Loucy (cell line): ENCODE measurements at regions not wholly inside any gene's neighbourhood (a gene's known extent, or its start where the extent isn't known, plus 50 kb on each side); places are given as distances from the start of the nearest gene placed in this dataset.

Source experiments
- H2AFZ ChIP-seq: fragments of 200-600 bp; sonication (generic); 2 replicates; pipeline ENCODE4 v1.6.0; 2016; ENCODE audit warnings: antibody characterized with exemption, mild to moderate bottlenecking, low read length, moderate library complexity
- H3F3A ChIP-seq: fragments of 200-600 bp; 2 replicates; pipeline ENCODE4 v1.6.0; 2016; ENCODE audit warnings: antibody characterized with exemption, low read depth, mild to moderate bottlenecking
- H3K27me3 ChIP-seq: fragments of 200-600 bp; sonication (generic); 2 replicates; pipeline ENCODE4 v1.6.1; 2014; ENCODE audit warnings: low read length, mild to moderate bottlenecking; ENCODE audit not compliant: insufficient read depth, poor library complexity, severe bottlenecking
- H3K36me3 ChIP-seq: fragments of 200-600 bp; sonication (generic); 2 replicates; pipeline ENCODE4 v1.6.1; 2016; ENCODE audit warnings: low read length; ENCODE audit not compliant: insufficient read depth
- H3K4me1 ChIP-seq: fragments of 200-600 bp; sonication (generic); 2 replicates; pipeline ENCODE4 v1.5.1; 2014; ENCODE audit warnings: low read length, mild to moderate bottlenecking; ENCODE audit not compliant: insufficient read depth, poor library complexity, severe bottlenecking
- H3K4me2 ChIP-seq: fragments of 200-600 bp; sonication (generic); 2 replicates; pipeline ENCODE4 v1.6.0; 2014; ENCODE audit warnings: antibody characterized with exemption, low read length, low read depth, mild to moderate bottlenecking; ENCODE audit not compliant: poor library complexity, severe bottlenecking
- H3K4me3 ChIP-seq: fragments of 200-600 bp; sonication (generic); 2 replicates; pipeline ENCODE4 v1.5.1; 2014; ENCODE audit warnings: low read length, mild to moderate bottlenecking, mixed read lengths; ENCODE audit not compliant: poor library complexity, severe bottlenecking
- H3K79me2 ChIP-seq: fragments of 200-600 bp; sonication (generic); 2 replicates; pipeline ENCODE4 v1.6.1; 2014; ENCODE audit warnings: low read length; ENCODE audit not compliant: insufficient read depth
- H3K9ac ChIP-seq: fragments of 200-600 bp; sonication (generic); 2 replicates; pipeline ENCODE4 v1.6.0; 2014; ENCODE audit warnings: mild to moderate bottlenecking, low read depth, low read length, moderate library complexity; ENCODE audit not compliant: poor library complexity, severe bottlenecking
- H3K9me2 ChIP-seq: fragments of 200-600 bp; sonication (generic); replicated peaks from 2 replicates; pipeline ENCODE4 v1.6.1; 2016; ENCODE audit warnings: low read depth, low read length, mixed read lengths
- H3K9me3 ChIP-seq: fragments of 200-600 bp; sonication (generic); 2 replicates; pipeline ENCODE4 v1.6.1; 2014; ENCODE audit warnings: mild to moderate bottlenecking, antibody characterized with exemption, low read length, low read depth; ENCODE audit not compliant: insufficient read depth
- H4K20me1 ChIP-seq: fragments of 200-600 bp; sonication (generic); 2 replicates; pipeline ENCODE4 v1.6.0; 2014; ENCODE audit warnings: antibody characterized with exemption, low read length, mild to moderate bottlenecking; ENCODE audit not compliant: insufficient read depth, poor library complexity, severe bottlenecking
- EZH2phosphoT487 ChIP-seq: fragments of 200-600 bp; IDR thresholded peaks from 2 replicates; pipeline ENCODE4 v1.6.1; 2018; ENCODE audit warnings: antibody characterized with exemption, mild to moderate bottlenecking, moderate library complexity, borderline replicate concordance
- TF ChIP-seq, protein P1 (sequence below): fragments of 200-600 bp; sonication (generic); conservative IDR thresholded peaks from 2 replicates; pipeline ENCODE4 v1.5.1; 2014; ENCODE audit warnings: mild to moderate bottlenecking, antibody characterized with exemption, low read length

DNA sequence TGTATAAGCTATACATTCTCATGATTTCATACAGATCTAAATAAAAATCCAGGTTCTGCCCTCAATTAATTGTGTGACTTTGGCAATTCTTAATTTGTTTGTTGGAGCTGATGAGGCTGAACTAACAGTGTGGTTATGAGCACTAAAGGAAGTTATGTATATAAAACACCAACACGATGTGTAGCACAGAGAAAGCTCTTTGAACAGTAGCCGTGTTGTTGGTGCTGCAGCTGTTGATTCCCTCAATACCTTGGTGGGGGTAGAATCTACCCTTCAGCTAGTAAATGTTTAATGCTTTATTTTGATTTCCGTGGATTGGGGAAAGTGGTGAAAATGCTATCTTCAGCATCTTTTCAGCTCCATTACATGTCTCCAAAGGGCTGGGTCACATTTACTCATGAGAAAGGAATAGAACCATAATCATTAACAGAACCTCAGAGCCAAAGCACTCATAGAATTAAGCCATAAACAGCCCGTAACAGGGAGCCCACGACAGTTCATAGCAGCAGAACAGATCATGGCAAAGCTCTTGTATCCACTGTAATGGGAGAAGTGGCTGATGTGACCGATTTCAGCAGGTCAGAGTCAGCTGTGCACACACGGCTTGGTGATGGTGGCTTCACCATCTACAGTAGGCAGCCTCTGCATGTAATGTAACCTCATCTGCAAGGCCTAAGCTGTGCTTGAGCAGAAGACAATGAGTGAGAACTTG is 332.7 kb downstream of the DIRAS2 start:
- no peak overlapping the region for H3K4me3 ChIP-seq
- H3K4me1 ChIP-seq: no peaks in the 10 kb centered on the region
- no peaks in the 10 kb centered on the region for H3K9me3 ChIP-seq
- H3K36me3 ChIP-seq: no peaks in the 10 kb centered on the region
- H3K9ac ChIP-seq: no peak overlapping the region
- H3K9me2 ChIP-seq: no peaks in the 10 kb centered on the region
- no peaks in the 10 kb centered on the region for H3K27me3 ChIP-seq
- H3F3A ChIP-seq: no peaks in the 10 kb centered on the region
- no peaks in the 10 kb centered on the region for H4K20me1 ChIP-seq
- H3K4me2 ChIP-seq: no peak overlapping the region
- no peaks in the 10 kb centered on the region for H3K79me2 ChIP-seq
- H2AFZ ChIP-seq: no peak overlapping the region
- TF ChIP-seq, protein P1, sequence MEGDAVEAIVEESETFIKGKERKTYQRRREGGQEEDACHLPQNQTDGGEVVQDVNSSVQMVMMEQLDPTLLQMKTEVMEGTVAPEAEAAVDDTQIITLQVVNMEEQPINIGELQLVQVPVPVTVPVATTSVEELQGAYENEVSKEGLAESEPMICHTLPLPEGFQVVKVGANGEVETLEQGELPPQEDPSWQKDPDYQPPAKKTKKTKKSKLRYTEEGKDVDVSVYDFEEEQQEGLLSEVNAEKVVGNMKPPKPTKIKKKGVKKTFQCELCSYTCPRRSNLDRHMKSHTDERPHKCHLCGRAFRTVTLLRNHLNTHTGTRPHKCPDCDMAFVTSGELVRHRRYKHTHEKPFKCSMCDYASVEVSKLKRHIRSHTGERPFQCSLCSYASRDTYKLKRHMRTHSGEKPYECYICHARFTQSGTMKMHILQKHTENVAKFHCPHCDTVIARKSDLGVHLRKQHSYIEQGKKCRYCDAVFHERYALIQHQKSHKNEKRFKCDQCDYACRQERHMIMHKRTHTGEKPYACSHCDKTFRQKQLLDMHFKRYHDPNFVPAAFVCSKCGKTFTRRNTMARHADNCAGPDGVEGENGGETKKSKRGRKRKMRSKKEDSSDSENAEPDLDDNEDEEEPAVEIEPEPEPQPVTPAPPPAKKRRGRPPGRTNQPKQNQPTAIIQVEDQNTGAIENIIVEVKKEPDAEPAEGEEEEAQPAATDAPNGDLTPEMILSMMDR: no peak

DNA sequence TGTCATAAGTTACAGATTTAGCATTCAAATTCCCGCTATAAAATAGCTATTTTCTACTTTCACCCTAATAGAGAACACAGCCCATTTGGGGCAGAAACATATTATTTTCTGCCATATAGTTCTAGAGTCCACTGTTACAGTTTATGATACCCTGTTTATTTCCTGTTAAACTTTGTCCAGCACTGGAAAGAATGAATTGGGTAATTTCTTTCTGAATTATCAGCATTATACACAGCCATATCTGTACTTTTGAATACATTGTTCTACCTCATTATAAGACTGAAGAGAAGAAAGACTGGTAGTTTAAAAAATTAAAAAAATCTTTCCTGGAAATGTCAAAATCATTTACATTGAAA is 332.1 kb downstream of the DIRAS2 start:
- no peaks in the 10 kb centered on the region for H3F3A ChIP-seq
- no peak overlapping the region for H2AFZ ChIP-seq
- H3K9ac ChIP-seq: no peak overlapping the region

DNA sequence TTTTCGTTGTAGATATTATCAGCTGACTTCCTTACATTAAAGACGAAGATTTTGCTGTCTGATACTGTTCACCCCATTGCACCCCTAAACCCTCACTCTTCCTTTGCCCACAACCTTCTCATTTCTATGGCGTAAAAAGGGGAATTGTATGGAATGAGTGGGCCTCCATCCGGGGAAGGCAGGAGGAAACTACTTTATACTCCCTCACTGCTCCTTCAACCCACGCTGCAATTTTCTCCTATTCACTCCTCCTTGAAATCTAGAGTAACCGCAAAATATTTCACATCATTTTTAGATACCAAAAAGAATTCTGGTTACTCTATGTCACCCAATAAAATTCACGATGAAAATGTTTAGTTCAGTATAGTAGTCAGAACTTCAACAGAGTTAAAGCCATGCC is 330.8 kb downstream of the DIRAS2 start:
- Histone ChIP-seq H3K4me3 (no peak overlapping the region), H2AFZ (no peak overlapping the region), H3K4me2 (no peak overlapping the region), H3K36me3 (no peaks in the 10 kb centered on the region), H3K27me3 (no peaks in the 10 kb centered on the region), H3F3A (no peaks in the 10 kb centered on the region), H3K79me2 (no peaks in the 10 kb centered on the region), H3K9me2 (no peaks in the 10 kb centered on the region), H3K9ac (no peak overlapping the region), H3K4me1 (no peaks in the 10 kb centered on the region), H3K9me3 (no peaks in the 10 kb centered on the region), H4K20me1 (no peaks in the 10 kb centered on the region)
- no peak for TF ChIP-seq EZH2phosphoT487
- TF ChIP-seq, protein P1: no peak

More for the DNA sequence above, 332.1 kb downstream of the DIRAS2 start:
- H3K27me3 ChIP-seq: no peaks in the 10 kb centered on the region
- H4K20me1 ChIP-seq: no peaks in the 10 kb centered on the region
- no peak overlapping the region for H3K4me2 ChIP-seq
- H3K4me1 ChIP-seq: no peaks in the 10 kb centered on the region
- no peaks in the 10 kb centered on the region for H3K9me3 ChIP-seq
- H3K36me3 ChIP-seq: no peaks in the 10 kb centered on the region
- no peak overlapping the region for H3K4me3 ChIP-seq
- TF ChIP-seq, protein P1: no peak
- no peak for TF ChIP-seq EZH2phosphoT487
- H3K9me2 ChIP-seq: no peaks in the 10 kb centered on the region
- no peaks in the 10 kb centered on the region for H3K79me2 ChIP-seq
